Loucy (cell line): ENCODE measurements at regions not wholly inside any gene's neighbourhood (a gene's known extent, or its start where the extent isn't known, plus 50 kb on each side); places are given as distances from the start of the nearest gene placed in this dataset.

ENCODE experiments used
- H2AFZ ChIP-seq: fragments of 200-600 bp; sonication (generic); 2 replicates; pipeline ENCODE4 v1.6.0; 2016; ENCODE audit warnings: antibody characterized with exemption, mild to moderate bottlenecking, low read length, moderate library complexity
- H3F3A ChIP-seq: fragments of 200-600 bp; 2 replicates; pipeline ENCODE4 v1.6.0; 2016; ENCODE audit warnings: antibody characterized with exemption, low read depth, mild to moderate bottlenecking
- H3K27me3 ChIP-seq: fragments of 200-600 bp; sonication (generic); 2 replicates; pipeline ENCODE4 v1.6.1; 2014; ENCODE audit warnings: low read length, mild to moderate bottlenecking; ENCODE audit not compliant: insufficient read depth, poor library complexity, severe bottlenecking
- H3K36me3 ChIP-seq: fragments of 200-600 bp; sonication (generic); 2 replicates; pipeline ENCODE4 v1.6.1; 2016; ENCODE audit warnings: low read length; ENCODE audit not compliant: insufficient read depth
- H3K4me1 ChIP-seq: fragments of 200-600 bp; sonication (generic); 2 replicates; pipeline ENCODE4 v1.5.1; 2014; ENCODE audit warnings: low read length, mild to moderate bottlenecking; ENCODE audit not compliant: insufficient read depth, poor library complexity, severe bottlenecking
- H3K4me2 ChIP-seq: fragments of 200-600 bp; sonication (generic); 2 replicates; pipeline ENCODE4 v1.6.0; 2014; ENCODE audit warnings: antibody characterized with exemption, low read length, low read depth, mild to moderate bottlenecking; ENCODE audit not compliant: poor library complexity, severe bottlenecking
- H3K4me3 ChIP-seq: fragments of 200-600 bp; sonication (generic); 2 replicates; pipeline ENCODE4 v1.5.1; 2014; ENCODE audit warnings: low read length, mild to moderate bottlenecking, mixed read lengths; ENCODE audit not compliant: poor library complexity, severe bottlenecking
- H3K79me2 ChIP-seq: fragments of 200-600 bp; sonication (generic); 2 replicates; pipeline ENCODE4 v1.6.1; 2014; ENCODE audit warnings: low read length; ENCODE audit not compliant: insufficient read depth
- H3K9ac ChIP-seq: fragments of 200-600 bp; sonication (generic); 2 replicates; pipeline ENCODE4 v1.6.0; 2014; ENCODE audit warnings: mild to moderate bottlenecking, low read depth, low read length, moderate library complexity; ENCODE audit not compliant: poor library complexity, severe bottlenecking
- H3K9me2 ChIP-seq: fragments of 200-600 bp; sonication (generic); replicated peaks from 2 replicates; pipeline ENCODE4 v1.6.1; 2016; ENCODE audit warnings: low read depth, low read length, mixed read lengths
- H3K9me3 ChIP-seq: fragments of 200-600 bp; sonication (generic); 2 replicates; pipeline ENCODE4 v1.6.1; 2014; ENCODE audit warnings: mild to moderate bottlenecking, antibody characterized with exemption, low read length, low read depth; ENCODE audit not compliant: insufficient read depth
- H4K20me1 ChIP-seq: fragments of 200-600 bp; sonication (generic); 2 replicates; pipeline ENCODE4 v1.6.0; 2014; ENCODE audit warnings: antibody characterized with exemption, low read length, mild to moderate bottlenecking; ENCODE audit not compliant: insufficient read depth, poor library complexity, severe bottlenecking
- CTCF ChIP-seq: fragments of 200-600 bp; sonication (generic); conservative IDR thresholded peaks from 2 replicates; pipeline ENCODE4 v1.5.1; 2014; ENCODE audit warnings: mild to moderate bottlenecking, antibody characterized with exemption, low read length
- EZH2phosphoT487 ChIP-seq: fragments of 200-600 bp; IDR thresholded peaks from 2 replicates; pipeline ENCODE4 v1.6.1; 2018; ENCODE audit warnings: antibody characterized with exemption, mild to moderate bottlenecking, moderate library complexity, borderline replicate concordance

- TF ChIP-seq CTCF (no peak), EZH2phosphoT487 (no peak)
- Histone ChIP-seq H3K9me2 (no peaks in the 10 kb centered on the region), H3K36me3 (no peaks in the 10 kb centered on the region), H3K27me3 (no peaks in the 10 kb centered on the region), H2AFZ (no peak overlapping the region), H4K20me1 (no peaks in the 10 kb centered on the region), H3K4me3 (no peak overlapping the region), H3K79me2 (no peaks in the 10 kb centered on the region), H3K4me1 (no peaks in the 10 kb centered on the region), H3K9ac (no peak overlapping the region), H3K4me2 (no peak overlapping the region), H3K9me3 (no peaks in the 10 kb centered on the region), H3F3A (no peaks in the 10 kb centered on the region)
Observed at GRCh38 chr2:52383541-52383940, 1351.6 kb upstream of the NRXN1 start.

GRCh38 chr2:52369178-52369577 is 1337.2 kb upstream of the NRXN1 start:
- Histone ChIP-seq H3K9me2 (no peaks in the 10 kb centered on the region), H4K20me1 (no peaks in the 10 kb centered on the region), H2AFZ (no peak overlapping the region), H3K27me3 (no peaks in the 10 kb centered on the region), H3K9me3 (no peaks in the 10 kb centered on the region), H3K4me1 (no peaks in the 10 kb centered on the region), H3K9ac (no peak overlapping the region), H3K36me3 (no peaks in the 10 kb centered on the region), H3K4me3 (no peak overlapping the region), H3K79me2 (no peaks in the 10 kb centered on the region), H3K4me2 (no peak overlapping the region), H3F3A (no peaks in the 10 kb centered on the region)
- TF ChIP-seq EZH2phosphoT487 (no peak), CTCF (no peak)

GRCh38 chr2:52368141-52368540 is 1336.2 kb upstream of the NRXN1 start:
- TF ChIP-seq EZH2phosphoT487 (no peak), CTCF (no peak)
- H3K9ac ChIP-seq = no peak overlapping the region
- no peaks in the 10 kb centered on the region for H3K36me3 ChIP-seq
- H4K20me1 ChIP-seq = no peaks in the 10 kb centered on the region
- H3F3A ChIP-seq = no peaks in the 10 kb centered on the region
- H3K27me3 ChIP-seq = no peaks in the 10 kb centered on the region
- no peaks in the 10 kb centered on the region for H3K9me2 ChIP-seq
- no peaks in the 10 kb centered on the region for H3K9me3 ChIP-seq
- no peak overlapping the region for H3K4me3 ChIP-seq
- no peaks in the 10 kb centered on the region for H3K4me1 ChIP-seq
- H2AFZ ChIP-seq = no peak overlapping the region
- no peak overlapping the region for H3K4me2 ChIP-seq
- no peaks in the 10 kb centered on the region for H3K79me2 ChIP-seq
